H1 (cell line): ENCODE measurements at regions not wholly inside any gene's neighbourhood (a gene's known extent, or its start where the extent isn't known, plus 50 kb on each side); places are given as distances from the start of the nearest gene placed in this dataset.

Source experiments
- CTCF ChIA-PET: fragments of 300-600 bp; sonication (Branson Sonifier 250); formaldehyde crosslinking; loops from one replicate; lab custom pipeline; 2021; ENCODE audit not compliant: partially characterized antibody; lab: Charles Lee
- POLR2A ChIA-PET: fragments of 300-600 bp; sonication (Branson Sonifier 250); formaldehyde crosslinking; loops from one replicate; lab custom pipeline; 2021; ENCODE audit warnings: inconsistent platforms; ENCODE audit not compliant: partially characterized antibody; lab: Charles Lee
- DNase-seq, 2 experiments: peaks; one replicate each; pipeline versions ENCODE4 v3.0.0 to v3.0.0-alpha.2; 2010 to 2022; ENCODE audit warnings: low spot score in 2 of 2, low read depth in 1 of 2, mixed read lengths in 1 of 2
- FAIRE-seq: peaks from 2 replicates; lab custom pipeline; 2011; peaks lifted over from hg19 to GRCh38; lab: Jason Lieb, UNC
- H2AFZ ChIP-seq: 2 replicates; pipeline ENCODE4 v1.8.1; 2012; ENCODE audit warnings: low read length, inconsistent platforms
- H2AK5ac ChIP-seq: 2 replicates; pipeline ENCODE4 v1.6.1; 2013; ENCODE audit warnings: low read depth, low read length
- H2BK120ac ChIP-seq: replicated peaks from 2 replicates; pipeline ENCODE3; 2013; ENCODE audit warnings: low read depth, low read length, inconsistent platforms
- H2BK12ac ChIP-seq: 2 replicates; pipeline ENCODE4 v1.6.1; 2013; ENCODE audit warnings: low read depth, low read length
- H2BK15ac ChIP-seq: 2 replicates; pipeline ENCODE4 v1.6.1; 2013; ENCODE audit warnings: low read length
- H2BK20ac ChIP-seq: 2 replicates; pipeline ENCODE4 v1.6.1; 2013; ENCODE audit warnings: low read length
- H2BK5ac ChIP-seq: 2 replicates; pipeline ENCODE4 v1.6.1; 2013; ENCODE audit warnings: low read depth, low read length
- H3K14ac ChIP-seq: 2 replicates; pipeline ENCODE4 v1.6.1; 2013; ENCODE audit warnings: inconsistent platforms; ENCODE audit not compliant: insufficient read length
- H3K18ac ChIP-seq: 2 replicates; pipeline ENCODE4 v1.6.1; 2013; ENCODE audit warnings: low read length; ENCODE audit errors: extremely low read depth
- H3K23ac ChIP-seq: 2 replicates; pipeline ENCODE4 v1.6.1; 2013; ENCODE audit warnings: inconsistent platforms; ENCODE audit not compliant: insufficient read length
- H3K23me2 ChIP-seq: 2 replicates; pipeline ENCODE4 v1.6.1; 2013; ENCODE audit warnings: low read depth, low read length
- H3K27ac ChIP-seq: 2 replicates; pipeline ENCODE4 v1.6.1; 2011; ENCODE audit warnings: low read depth, low read length, inconsistent platforms
- H3K27me3 ChIP-seq, 4 experiments: replicated peaks in 1 of 4; 1 replicate in 1 of 4; 2 replicates in 3 of 4; pipeline versions ENCODE4 v1.6.1 to v1.8.1; 2011 to 2013; ENCODE audit warnings: low read length in 3 of 4, mild to moderate bottlenecking in 3 of 4, inconsistent platforms in 2 of 4, mixed read lengths in 2 of 4, moderate library complexity in 1 of 4; ENCODE audit not compliant: control insufficient read depth in 3 of 4, insufficient read depth in 3 of 4; ENCODE audit errors: extremely low read depth in 1 of 4
- H3K36me3 ChIP-seq, 4 experiments: 2 replicates each; pipeline versions ENCODE4 v1.6.1 to v1.8.1; 2011 to 2013; ENCODE audit warnings: mild to moderate bottlenecking in 4 of 4, low read length in 3 of 4, moderate library complexity in 2 of 4, control low read depth in 1 of 4, inconsistent platforms in 1 of 4; ENCODE audit not compliant: insufficient read depth in 4 of 4, control insufficient read depth in 2 of 4
- H3K4ac ChIP-seq: replicated peaks from 2 replicates; pipeline ENCODE3; 2013; ENCODE audit warnings: low read length, low read depth, mixed read lengths, inconsistent platforms; ENCODE audit not compliant: insufficient read length
- H3K4me1 ChIP-seq, 4 experiments: replicated peaks in 1 of 4; 1 replicate in 1 of 4; 2 replicates in 3 of 4; pipeline versions ENCODE4 v1.6.1 to v1.8.1; 2011 to 2013; ENCODE audit warnings: low read length in 3 of 4, inconsistent platforms in 2 of 4, mixed read lengths in 1 of 4; ENCODE audit not compliant: insufficient read depth in 4 of 4, control insufficient read depth in 3 of 4
- H3K4me2 ChIP-seq, 2 experiments: 2 replicates each; pipeline versions ENCODE4 v1.6.1 to v1.8.1; 2011 to 2013; ENCODE audit warnings: low read depth in 2 of 2, low read length in 2 of 2, control low read depth in 1 of 2, inconsistent platforms in 1 of 2, mild to moderate bottlenecking in 1 of 2; ENCODE audit not compliant: insufficient read depth in 1 of 2
- H3K4me3 ChIP-seq, 4 experiments: fragments of 200-600, 300-600 bp in 1 of 4; sonication (generic), shearing (Covaris generic), sonication (Bioruptor Twin) in 1 of 4; 2 replicates each; pipeline versions ENCODE4 v1.5.1 to v1.8.1; 2011 to 2016; ENCODE audit warnings: low read length in 4 of 4, low read depth in 3 of 4, control low read depth in 2 of 4, inconsistent platforms in 2 of 4, mild to moderate bottlenecking in 2 of 4, mixed read lengths in 1 of 4, moderate library complexity in 1 of 4; ENCODE audit not compliant: insufficient read depth in 2 of 4; ENCODE audit errors: extremely low read depth in 1 of 4
- H3K56ac ChIP-seq: replicated peaks from 2 replicates; pipeline ENCODE3; 2013; ENCODE audit warnings: low read depth, mild to moderate bottlenecking, mixed read lengths, low read length, inconsistent platforms; ENCODE audit not compliant: insufficient read length
- H3K79me1 ChIP-seq: 2 replicates; pipeline ENCODE4 v1.6.1; 2013; ENCODE audit warnings: low read depth, low read length, control low read depth
- H3K79me2 ChIP-seq, 2 experiments: 2 replicates each; pipeline versions ENCODE4 v1.6.1 to v1.8.1; 2012 to 2013; ENCODE audit warnings: low read length in 2 of 2, mild to moderate bottlenecking in 2 of 2, inconsistent platforms in 1 of 2; ENCODE audit not compliant: insufficient read depth in 2 of 2, control insufficient read depth in 1 of 2
- H3K9ac ChIP-seq, 4 experiments: replicated peaks in 1 of 4; 1 replicate in 1 of 4; 2 replicates in 3 of 4; pipeline versions ENCODE4 v1.6.1 to v1.8.1; 2011 to 2013; ENCODE audit warnings: low read depth in 3 of 4, low read length in 3 of 4, control low read depth in 2 of 4, mild to moderate bottlenecking in 2 of 4, moderate library complexity in 2 of 4, inconsistent platforms in 1 of 4; ENCODE audit errors: extremely low read depth in 1 of 4
- H3K9me3 ChIP-seq, 2 experiments: 2 replicates each; pipeline versions ENCODE4 v1.6.1 to v1.8.1; 2012 to 2013; ENCODE audit warnings: mild to moderate bottlenecking in 2 of 2, moderate library complexity in 2 of 2, control low read depth in 1 of 2, inconsistent platforms in 1 of 2, low read depth in 1 of 2, low read length in 1 of 2, mixed read lengths in 1 of 2; ENCODE audit not compliant: insufficient read depth in 2 of 2
- H4K20me1 ChIP-seq, 2 experiments: replicated peaks in 1 of 2; 2 replicates each; pipeline versions ENCODE3 to v1.8.1; 2011 to 2013; ENCODE audit warnings: inconsistent platforms in 2 of 2, low read length in 2 of 2, mild to moderate bottlenecking in 1 of 2; ENCODE audit not compliant: insufficient read depth in 2 of 2, control insufficient read depth in 1 of 2
- H4K5ac ChIP-seq: 2 replicates; pipeline ENCODE4 v1.6.1; 2013; ENCODE audit warnings: low read length, low read depth, mixed read lengths, inconsistent platforms; ENCODE audit not compliant: insufficient read length
- H4K8ac ChIP-seq: 2 replicates; pipeline ENCODE4 v1.8.0; 2013; ENCODE audit warnings: mild to moderate bottlenecking, moderate library complexity, low read length, inconsistent platforms; ENCODE audit not compliant: insufficient read depth; ENCODE audit errors: extremely low read depth
- H4K91ac ChIP-seq: replicated peaks from 2 replicates; pipeline ENCODE3; 2013; ENCODE audit warnings: low read length, mixed read lengths, inconsistent platforms; ENCODE audit not compliant: insufficient read length
- CBX5 ChIP-seq: fragments of 300-800, 300-1000 bp; sonication (generic); IDR thresholded peaks from 2 replicates; pipeline ENCODE4 v1.7.1; 2016; ENCODE audit warnings: antibody characterized with exemption, low read length, low read depth
- CREB1 ChIP-seq: IDR thresholded peaks from 2 replicates; pipeline ENCODE4 v1.6.1; 2012; ENCODE audit warnings: inconsistent platforms
- WGBS, 2 experiments: shearing (Covaris generic) in 1 of 2; methylation state at CpG; one replicate each; pipeline versions ENCODE4 v1.1.6 to v1.1.7; 2013 to 2015; ENCODE audit warnings: low lambda C conversion rate in 2 of 2, mixed read lengths in 2 of 2, inconsistent platforms in 1 of 2, low coverage in 1 of 2, missing lambda C conversion rate in 1 of 2; ENCODE audit not compliant: insufficient replicate concordance in 2 of 2, insufficient coverage in 1 of 2, insufficient read length in 1 of 2; ENCODE audit errors: extremely low coverage in 1 of 2, missing lambda C conversion rate in 1 of 2; 5-methylcytosine and 5-hydroxymethylcytosine counted together
- TF ChIP-seq, protein P1 (sequence below): IDR thresholded peaks from 2 replicates; pipeline ENCODE4 v1.6.1; 2012; ENCODE audit warnings: low read length, inconsistent platforms

DNA sequence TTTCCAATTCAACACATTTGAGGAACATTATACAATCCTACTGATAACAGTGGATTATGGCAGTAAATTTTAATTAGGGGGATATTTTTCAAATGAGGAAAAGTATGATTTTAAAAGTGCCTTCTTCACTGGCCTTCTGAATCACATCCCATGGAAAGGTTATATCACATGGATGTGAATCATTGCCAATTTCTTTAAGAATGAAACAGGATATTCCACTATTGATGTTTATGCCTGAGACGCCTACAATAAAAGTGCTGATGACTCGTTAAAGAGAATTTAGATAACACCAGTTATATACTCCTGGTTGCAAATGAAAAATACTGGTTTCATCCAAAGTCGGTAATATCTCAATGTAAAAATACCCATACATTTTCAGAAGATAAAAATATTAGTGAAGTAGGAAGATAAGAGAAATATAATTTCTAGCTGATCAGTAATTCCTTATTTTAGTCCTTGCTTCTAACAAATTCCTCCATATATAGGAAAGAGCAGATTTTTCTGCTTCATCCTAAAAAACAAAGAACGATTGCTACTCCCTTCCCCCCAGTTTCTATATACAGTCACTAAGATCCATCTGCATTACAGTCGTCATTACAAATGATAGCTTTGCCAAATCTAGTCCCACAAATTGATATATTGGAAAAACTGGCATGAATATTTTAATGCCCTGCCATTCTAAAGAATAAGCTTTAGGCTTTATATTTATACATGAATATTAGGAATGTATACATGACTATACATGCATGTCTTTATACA, 139.5 kb upstream of the SOX5 start:
- Histone ChIP-seq H3K79me1 (no peaks in the 10 kb centered on the region), H3K27ac (no peak overlapping the region), H3K4me3 (no peak overlapping the region), H2AFZ (no peak overlapping the region), H4K91ac (no peak overlapping the region), H3K4me1 (no peaks in the 10 kb centered on the region), H2BK5ac (no peak overlapping the region), H3K56ac (no peak overlapping the region), H2BK120ac (no peak overlapping the region), H3K27me3 (no peaks in the 10 kb centered on the region), H2BK15ac (no peak overlapping the region), H3K9me3 (no peaks in the 10 kb centered on the region), H2BK12ac (no peak overlapping the region), H3K9ac (no peak overlapping the region), H4K8ac (no peak overlapping the region), H4K5ac (no peak overlapping the region), H2AK5ac (no peak overlapping the region), H3K23ac (no peak overlapping the region), H3K79me2 (no peaks in the 10 kb centered on the region), H3K18ac (no peak overlapping the region), H3K36me3 (no peaks in the 10 kb centered on the region), H2BK20ac (no peak overlapping the region), H3K23me2 (no peaks in the 10 kb centered on the region), H4K20me1 (no peaks in the 10 kb centered on the region), H3K4me2 (no peak overlapping the region), H3K4ac (no peak overlapping the region), H3K14ac (no peak overlapping the region)
- TF ChIP-seq, protein P1, sequence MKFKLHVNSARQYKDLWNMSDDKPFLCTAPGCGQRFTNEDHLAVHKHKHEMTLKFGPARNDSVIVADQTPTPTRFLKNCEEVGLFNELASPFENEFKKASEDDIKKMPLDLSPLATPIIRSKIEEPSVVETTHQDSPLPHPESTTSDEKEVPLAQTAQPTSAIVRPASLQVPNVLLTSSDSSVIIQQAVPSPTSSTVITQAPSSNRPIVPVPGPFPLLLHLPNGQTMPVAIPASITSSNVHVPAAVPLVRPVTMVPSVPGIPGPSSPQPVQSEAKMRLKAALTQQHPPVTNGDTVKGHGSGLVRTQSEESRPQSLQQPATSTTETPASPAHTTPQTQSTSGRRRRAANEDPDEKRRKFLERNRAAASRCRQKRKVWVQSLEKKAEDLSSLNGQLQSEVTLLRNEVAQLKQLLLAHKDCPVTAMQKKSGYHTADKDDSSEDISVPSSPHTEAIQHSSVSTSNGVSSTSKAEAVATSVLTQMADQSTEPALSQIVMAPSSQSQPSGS = no peak
- TF ChIP-seq CREB1 (no peak), CBX5 (no peak)
- 91% methylated on average over 5 of the region's 5 CpGs; no CpG with 5 or more reads in 1 of the 2 experiments for WGBS, 2 experiments
- POLR2A ChIA-PET = no interaction called here
- no peak for DNase-seq
- FAIRE-seq = no peak
- CTCF ChIA-PET = no interaction called here
